ENCODE measurements at regions not wholly inside any gene's neighbourhood (a gene's known extent, or its start where the extent isn't known, plus 50 kb on each side); places are given as distances from the start of the nearest gene placed in this dataset.
"Not testable (repeated sequence)": the region's sequence is repeated elsewhere in the genome, so short reads cannot be mapped to it uniquely, and the experiment has no call there.

DNA sequence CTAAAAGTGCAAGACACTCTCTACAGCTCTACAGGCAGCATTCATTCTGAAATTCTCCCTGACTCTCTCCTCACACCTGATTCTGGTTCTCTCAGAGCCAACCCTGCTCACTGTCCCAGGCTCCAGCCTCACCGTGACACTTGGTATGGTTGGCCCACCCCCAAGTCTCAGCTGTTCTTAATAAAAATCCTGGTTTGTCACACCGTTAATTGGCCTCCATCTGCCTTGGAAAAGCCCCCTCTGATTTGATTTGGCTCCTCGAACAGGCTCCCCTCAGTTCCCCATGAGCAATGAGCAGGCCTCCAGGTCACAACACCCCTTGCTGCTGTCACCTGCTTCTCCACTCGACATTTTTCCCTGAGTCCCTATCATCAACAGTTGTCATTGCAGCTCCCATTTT is 507.3 kb upstream of the AUTS2 start:
- no peak for TF ChIP-seq CTCF (conservative IDR thresholded peaks at IDR 0.05)
- no peak overlapping the region for H3K27ac ChIP-seq

GRCh38 chr7:69091521-69091920 is 506.8 kb upstream of the AUTS2 start:
- H3K27ac ChIP-seq: no peak overlapping the region
- TF ChIP-seq CTCF (conservative IDR thresholded peaks at IDR 0.05): no peak

DNA sequence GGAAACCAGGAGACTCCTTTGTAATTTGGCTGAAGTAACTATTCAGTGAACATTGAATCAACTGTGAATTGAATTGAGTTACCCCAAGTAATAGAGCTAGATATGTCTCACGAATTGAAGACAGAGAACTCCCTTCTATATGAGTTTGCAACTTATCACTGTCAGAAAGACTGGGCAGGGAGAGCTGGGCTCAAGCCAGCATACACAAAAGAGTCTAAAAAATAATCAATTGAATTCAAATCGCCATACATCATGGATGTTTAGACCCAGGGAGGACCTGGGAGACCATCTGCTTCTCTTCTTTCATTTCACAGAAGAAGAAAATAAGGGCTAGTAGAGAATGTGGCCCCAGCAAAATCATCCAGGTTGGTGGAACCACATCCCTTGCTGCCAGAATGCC is 503.1 kb upstream of the AUTS2 start:
- no peak overlapping the region for H3K27ac ChIP-seq
- no peak for TF ChIP-seq CTCF (conservative IDR thresholded peaks at IDR 0.05)

- H3K27ac ChIP-seq: no peak overlapping the region
- TF ChIP-seq CTCF (conservative IDR thresholded peaks at IDR 0.05): no peak
Observed at GRCh38 chr7:69095649-69096048, 502.6 kb upstream of the AUTS2 start.

- no peak for TF ChIP-seq CTCF (conservative IDR thresholded peaks at IDR 0.05)
- H3K27ac ChIP-seq: no peak overlapping the region
Observed at GRCh38 chr7:69104023-69104422, 494.3 kb upstream of the AUTS2 start.

- no peak overlapping the region for H3K27ac ChIP-seq
- no peak for TF ChIP-seq CTCF (conservative IDR thresholded peaks at IDR 0.05)
Observed at GRCh38 chr7:69105092-69105491, 493.2 kb upstream of the AUTS2 start.

- H3K27ac ChIP-seq: no peak overlapping the region
- no peak for TF ChIP-seq CTCF (conservative IDR thresholded peaks at IDR 0.05)
Observed at GRCh38 chr7:69105981-69106380, 492.3 kb upstream of the AUTS2 start.

DNA sequence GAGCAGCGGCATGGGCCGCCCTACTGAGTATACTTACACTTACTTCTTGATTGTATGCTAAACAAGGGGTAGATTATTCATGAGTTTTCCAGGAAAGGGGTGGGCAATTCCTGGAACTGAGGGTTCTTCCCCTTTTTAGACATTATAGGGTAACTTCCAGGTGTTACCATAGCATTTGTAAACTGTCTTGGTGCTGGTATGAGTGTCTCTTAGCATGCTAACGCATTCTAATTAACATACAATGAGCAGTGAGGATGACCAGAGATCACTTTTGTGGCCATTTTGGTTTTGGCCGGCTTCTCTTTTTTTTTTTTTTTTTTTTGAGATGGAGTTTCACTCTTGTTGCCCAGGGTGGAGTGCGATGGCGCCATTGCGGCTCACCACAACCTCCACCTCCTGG is 491.8 kb upstream of the AUTS2 start:
- H3K27ac ChIP-seq: not testable (repeated sequence)

- not testable (repeated sequence) for H3K27ac ChIP-seq
Observed at GRCh38 chr7:69106946-69107345, 491.3 kb upstream of the AUTS2 start.

Measured in VCaP (cell line).